HepG2 (cell line): ENCODE measurements at regions not wholly inside any gene's neighbourhood (a gene's known extent, or its start where the extent isn't known, plus 50 kb on each side); places are given as distances from the start of the nearest gene placed in this dataset.

Experiments
- ATAC-seq: fragments of 200-7000 bp; cut with Tn5 transposase; 3 replicates; pipeline ENCODE4 v1.9.1; 2020; ENCODE audit warnings: mild to moderate bottlenecking, moderate library complexity
- BruUV-seq: library from RNA; stranded (reverse); fragments of 400-500 nt; replicated peaks from 2 replicates; lab custom pipeline; 2021; lab: Mats Ljungman, UMichigan
- CTCF ChIA-PET: fragments of 300-600 bp; formaldehyde crosslinking; extraction: SDS; loops from one replicate; lab custom pipeline; 2021; ENCODE audit warnings: low total read pairs, inconsistent platforms, low intra/inter-chr PET ratio; lab: Yijun Ruan, JAX
- POLR2A ChIA-PET: fragments of 350-600 bp; sonication (Branson Sonifier 250); formaldehyde crosslinking; loops from one replicate; lab custom pipeline; 2020; ENCODE audit warnings: antibody characterized with exemption, inconsistent platforms; lab: Yijun Ruan, JAX
- DNase-seq: peaks from one replicate; pipeline ENCODE4 v3.0.0-alpha.2; 2015; ENCODE audit warnings: low spot score
- FAIRE-seq: peaks from 3 replicates; lab custom pipeline; 2011; peaks lifted over from hg19 to GRCh38; lab: Jason Lieb, UNC
- H2AFZ ChIP-seq: one replicate; pipeline ENCODE4 v1.6.1; 2011; ENCODE audit warnings: low read length, inconsistent platforms
- H3K27ac ChIP-seq: fragments of 300-600 bp; 3 replicates; pipeline ENCODE4 v1.8.0; 2011; ENCODE audit warnings: mixed run types, mild to moderate bottlenecking, mixed read lengths, low read length, inconsistent platforms; ENCODE audit not compliant: insufficient read depth; ENCODE audit errors: extremely low read length
- H3K27me3 ChIP-seq, 2 experiments: fragments of 200-600 bp in 1 of 2; 2 replicates in 1 of 2; 3 replicates in 1 of 2; pipeline versions ENCODE4 v1.6.0 to v1.8.0; 2011; ENCODE audit warnings: low read length in 2 of 2, mild to moderate bottlenecking in 2 of 2, moderate library complexity in 2 of 2, inconsistent platforms in 1 of 2; ENCODE audit not compliant: insufficient read depth in 2 of 2, control insufficient read depth in 1 of 2
- H3K36me3 ChIP-seq, 2 experiments: fragments of 200-600 bp in 1 of 2; replicated peaks in 1 of 2; 2 replicates in 1 of 2; 3 replicates in 1 of 2; pipeline versions ENCODE4 v1.5.1 to v1.8.0; 2011; ENCODE audit warnings: low read length in 2 of 2, inconsistent platforms in 1 of 2; ENCODE audit not compliant: insufficient read depth in 2 of 2, control insufficient read depth in 1 of 2
- H3K4me1 ChIP-seq: 2 replicates; pipeline ENCODE4 v1.5.1; 2012; ENCODE audit warnings: low read length, inconsistent platforms; ENCODE audit not compliant: insufficient read depth
- H3K4me2 ChIP-seq: 2 replicates; pipeline ENCODE4 v1.6.0; 2011; ENCODE audit warnings: low read depth, low read length, inconsistent platforms
- H3K4me3 ChIP-seq, 3 experiments: fragments of 200-600 bp in 1 of 3; sonication (generic), shearing (Covaris generic) in 1 of 3; replicated peaks in 1 of 3; 2 replicates each; pipeline ENCODE4 v1.5.1; 2011 to 2016; ENCODE audit warnings: low read length in 3 of 3, inconsistent platforms in 2 of 3, low read depth in 2 of 3, mild to moderate bottlenecking in 2 of 3, control low read depth in 1 of 3, mixed read lengths in 1 of 3; ENCODE audit not compliant: insufficient read depth in 1 of 3
- H3K79me2 ChIP-seq: one replicate; pipeline ENCODE4 v1.6.1; 2011; ENCODE audit warnings: low read length, inconsistent platforms; ENCODE audit not compliant: insufficient read depth
- H3K9ac ChIP-seq: 2 replicates; pipeline ENCODE4 v1.6.0; 2011; ENCODE audit warnings: mild to moderate bottlenecking, low read depth, low read length, inconsistent platforms; ENCODE audit not compliant: insufficient read depth
- H3K9me3 ChIP-seq: 2 replicates; pipeline ENCODE4 v1.5.1; 2012; ENCODE audit warnings: mild to moderate bottlenecking, low read length
- H4K20me1 ChIP-seq: 2 replicates; pipeline ENCODE4 v1.6.0; 2011; ENCODE audit warnings: inconsistent platforms, mild to moderate bottlenecking, low read length, moderate library complexity; ENCODE audit not compliant: insufficient read depth
- CHCHD3 ChIP-seq: sonication (generic); formaldehyde crosslinking; IDR thresholded peaks from 2 replicates; pipeline ENCODE4 v1.8.0; 2022; ENCODE audit warnings: mild to moderate bottlenecking, missing genetic modification reagents, moderate library complexity
- FLYWCH1 ChIP-seq: sonication (generic); formaldehyde crosslinking; IDR thresholded peaks from 2 replicates; pipeline ENCODE4 v1.8.1; 2023; ENCODE audit warnings: mild to moderate bottlenecking, missing genetic modification reagents
- FOSL1 ChIP-seq: sonication (generic); formaldehyde crosslinking; IDR thresholded peaks from 2 replicates; pipeline ENCODE4 v1.9.0; 2021; ENCODE audit warnings: missing genetic modification reagents, borderline replicate concordance
- KLF11 ChIP-seq: IDR thresholded peaks from 2 replicates; pipeline ENCODE4 v1.6.1; 2016; ENCODE audit warnings: missing compliant biosample characterization
- POLR2G ChIP-seq: fragments of 200-400 bp; formaldehyde crosslinking; IDR thresholded peaks from 2 replicates; pipeline ENCODE4 v1.6.1; 2018; ENCODE audit warnings: mild to moderate bottlenecking, low read depth, low read length, moderate library complexity
- PPARG ChIP-seq: conservative IDR thresholded peaks from 2 replicates; pipeline ENCODE4 v1.6.1; 2016; ENCODE audit warnings: missing biosample characterization, missing genetic modification reagents
- REXO4 ChIP-seq: sonication (generic); formaldehyde crosslinking; IDR thresholded peaks from 2 replicates; pipeline ENCODE4 v1.8.0; 2022; ENCODE audit warnings: missing genetic modification reagents, mild to moderate bottlenecking, borderline replicate concordance
- SATB2 ChIP-seq: sonication (generic); formaldehyde crosslinking; IDR thresholded peaks from 2 replicates; pipeline ENCODE4 v1.5.0; 2020; ENCODE audit warnings: missing genetic modification reagents
- THAP9 ChIP-seq: sonication (generic); formaldehyde crosslinking; IDR thresholded peaks from 2 replicates; pipeline ENCODE4; 2020; ENCODE audit warnings: missing genetic modification reagents, mild to moderate bottlenecking, borderline replicate concordance
- ZNF20 ChIP-seq: sonication (generic); formaldehyde crosslinking; IDR thresholded peaks from 2 replicates; pipeline ENCODE4 v1.4.0; 2020; ENCODE audit warnings: mild to moderate bottlenecking, moderate library complexity, missing genetic modification reagents
- ZNF615 ChIP-seq: sonication (generic); formaldehyde crosslinking; IDR thresholded peaks from 2 replicates; pipeline ENCODE4 v1.5.0; 2020; ENCODE audit warnings: mild to moderate bottlenecking, missing genetic modification reagents, borderline replicate concordance
- ZSCAN9 ChIP-seq: IDR thresholded peaks from 2 replicates; pipeline ENCODE4 v1.6.1; 2016; ENCODE audit warnings: borderline replicate concordance
- WGBS: methylation state at CpG from one replicate; pipeline ENCODE4 v1.1.6; 2017; ENCODE audit warnings: low lambda C conversion rate; 5-methylcytosine and 5-hydroxymethylcytosine counted together
- in situ Hi-C: cut with HindIII; loops from 2 replicates; pipeline ENCODE4 v1.10.0; 2017; ENCODE audit warnings: low pct_unique_long_range_greater_than_20kb; ENCODE audit not compliant: extremely low pct_ligation_motif_present
- intact Hi-C: fragments of 100-400 bp; cut with micrococcal nuclease; formaldehyde crosslinking; loops from one replicate; pipeline ENCODE4 v1.10.0; 2022; ENCODE audit not compliant: unreplicated experiment

GRCh38 chr1:201734786-201735185 lies 94.2 kb upstream of the IPO9 start:
- no TSS peak for BruUV-seq
- in situ Hi-C loops, result no loop called here
- intact Hi-C loops, result no loop called here
- POLR2A ChIA-PET, result no interaction called here
- H3K4me1 ChIP-seq, result no peaks in the 10 kb centered on the region
- no peak overlapping the region for H2AFZ ChIP-seq
- FAIRE-seq, result no peak
- no peak for DNase-seq
- no peaks in the 10 kb centered on the region for H3K36me3 ChIP-seq
- no peaks in the 10 kb centered on the region for H3K9me3 ChIP-seq
- no peak overlapping the region for H3K27ac ChIP-seq
- TF ChIP-seq ZNF20 (CRISPR knock-in tag), result no peak
- no peak for ATAC-seq
- peaks cover 1 to 51% of the 10 kb centered on the region in 2 experiments; a peak in 4 of 5 replicates for H3K27me3 ChIP-seq
- CTCF ChIA-PET, result no interaction called here
- H4K20me1 ChIP-seq, result no peaks in the 10 kb centered on the region
- H3K9ac ChIP-seq, result no peak overlapping the region
- H3K4me2 ChIP-seq, result no peak overlapping the region
- H3K79me2 ChIP-seq, result no peaks in the 10 kb centered on the region
- no peak overlapping the region for H3K4me3 ChIP-seq
- WGBS, result 0% methylated on average over 2 of the region's 2 CpGs

- no peak overlapping the region for H2AFZ ChIP-seq
- no peaks in the 10 kb centered on the region for H3K36me3 ChIP-seq
- no peak overlapping the region for H3K4me3 ChIP-seq
- no peaks in the 10 kb centered on the region for H4K20me1 ChIP-seq
- CTCF ChIA-PET, result no interaction called here
- POLR2A ChIA-PET, result no interaction called here
- no peaks in the 10 kb centered on the region for H3K9me3 ChIP-seq
- no peak overlapping the region for H3K9ac ChIP-seq
- FAIRE-seq, result no peak
- no peak overlapping the region for H3K27ac ChIP-seq
- H3K79me2 ChIP-seq, result no peaks in the 10 kb centered on the region
- no peak for DNase-seq
- 0% methylated on average over 6 of the region's 6 CpGs for WGBS
- H3K4me1 ChIP-seq, result no peaks in the 10 kb centered on the region
- BruUV-seq, result no TSS peak
- peaks cover 5 to 53% of the 10 kb centered on the region in 2 experiments for H3K27me3 ChIP-seq
- no peak for ATAC-seq
- intact Hi-C loops, result no loop called here
- in situ Hi-C loops, result no loop called here
- H3K4me2 ChIP-seq, result no peak overlapping the region
- TF ChIP-seq ZSCAN9 (CRISPR knock-in tag) (no peak), THAP9 (CRISPR knock-in tag) (no peak), KLF11 (CRISPR knock-in tag) (no peak), CHCHD3 (CRISPR knock-in tag) (no peak), FOSL1 (CRISPR knock-in tag) (no peak), FLYWCH1 (CRISPR knock-in tag) (no peak), REXO4 (CRISPR knock-in tag) (no peak), POLR2G (no peak), ZNF615 (CRISPR knock-in tag) (no peak), SATB2 (no peak), PPARG (CRISPR knock-in tag) (no peak)
Observed at GRCh38 chr1:201736707-201737320, 92.1 kb upstream of the IPO9 start.
